DMS153 treated with DMSO at 0.1 percent for 48 hours (cell line): ENCODE measurements at regions not wholly inside any gene's neighbourhood (a gene's known extent, or its start where the extent isn't known, plus 50 kb on each side); places are given as distances from the start of the nearest gene placed in this dataset.

Experiments used
- DNase-seq: peaks from one replicate; lab custom pipeline; 2025; ENCODE audit not compliant: unreplicated experiment; lab: John Stamatoyannopoulos, UW

DNA sequence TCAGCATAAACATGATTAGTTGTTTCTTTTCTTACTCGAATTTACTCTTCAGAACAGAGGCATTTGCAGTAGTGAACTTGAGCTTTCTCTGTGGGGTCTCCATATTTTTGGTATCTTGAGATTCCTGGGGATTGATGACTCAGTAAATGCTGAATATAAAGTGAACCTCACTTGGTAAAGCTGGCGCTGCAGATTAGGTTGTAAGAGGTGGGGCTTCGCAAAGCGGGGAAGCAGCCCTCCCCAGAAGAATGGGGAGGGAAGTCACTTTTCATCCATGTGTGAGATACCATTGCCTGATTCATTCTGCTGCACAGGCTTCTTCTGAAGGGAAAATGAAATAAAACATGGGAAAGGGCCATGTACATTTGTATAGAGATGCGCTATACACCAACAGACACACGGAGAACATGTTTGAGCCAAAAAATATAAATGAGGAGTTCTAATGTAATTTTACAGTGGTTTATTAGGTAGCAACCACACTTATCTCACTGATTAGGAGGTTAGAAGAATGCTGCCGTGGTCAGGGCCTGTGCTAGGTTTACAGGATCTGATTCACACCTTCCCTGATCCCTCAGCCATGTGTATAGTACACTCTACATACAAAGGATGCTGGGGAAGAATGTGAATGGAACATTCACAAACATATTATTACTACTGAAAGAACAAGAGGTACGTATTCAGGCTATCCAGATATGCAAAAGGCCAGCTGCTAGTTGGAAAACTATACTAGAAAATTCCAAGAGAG, 63.5 kb downstream of the DNTTIP2 start:
- no peak for DNase-seq

DNA sequence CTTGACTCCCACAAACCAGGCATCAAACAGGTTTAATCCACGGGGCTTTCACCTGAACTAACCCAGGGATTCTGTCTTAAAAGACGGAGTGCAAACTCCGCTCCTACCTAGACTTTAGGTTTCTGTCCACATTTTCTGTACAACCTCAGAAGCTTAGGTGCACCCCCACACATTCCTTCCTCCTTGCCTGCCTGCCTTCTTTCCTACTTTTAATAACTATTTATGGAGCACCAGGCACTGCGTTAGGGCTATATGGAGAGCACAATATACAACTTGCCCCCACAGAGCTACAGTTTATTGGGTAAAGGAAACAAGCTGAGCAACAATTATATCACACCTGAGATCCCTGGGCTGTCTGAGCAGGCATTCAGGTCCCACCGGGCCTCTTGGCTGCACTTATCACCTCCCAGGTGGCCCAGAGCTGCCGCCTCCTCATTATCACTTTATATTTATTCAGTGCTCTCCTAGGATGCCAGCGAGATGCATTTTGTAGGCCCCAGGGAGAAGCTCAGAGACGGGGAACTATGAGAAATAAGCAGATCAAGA, 64.1 kb downstream of the DNTTIP2 start:
- DNase-seq = no peak

DNA sequence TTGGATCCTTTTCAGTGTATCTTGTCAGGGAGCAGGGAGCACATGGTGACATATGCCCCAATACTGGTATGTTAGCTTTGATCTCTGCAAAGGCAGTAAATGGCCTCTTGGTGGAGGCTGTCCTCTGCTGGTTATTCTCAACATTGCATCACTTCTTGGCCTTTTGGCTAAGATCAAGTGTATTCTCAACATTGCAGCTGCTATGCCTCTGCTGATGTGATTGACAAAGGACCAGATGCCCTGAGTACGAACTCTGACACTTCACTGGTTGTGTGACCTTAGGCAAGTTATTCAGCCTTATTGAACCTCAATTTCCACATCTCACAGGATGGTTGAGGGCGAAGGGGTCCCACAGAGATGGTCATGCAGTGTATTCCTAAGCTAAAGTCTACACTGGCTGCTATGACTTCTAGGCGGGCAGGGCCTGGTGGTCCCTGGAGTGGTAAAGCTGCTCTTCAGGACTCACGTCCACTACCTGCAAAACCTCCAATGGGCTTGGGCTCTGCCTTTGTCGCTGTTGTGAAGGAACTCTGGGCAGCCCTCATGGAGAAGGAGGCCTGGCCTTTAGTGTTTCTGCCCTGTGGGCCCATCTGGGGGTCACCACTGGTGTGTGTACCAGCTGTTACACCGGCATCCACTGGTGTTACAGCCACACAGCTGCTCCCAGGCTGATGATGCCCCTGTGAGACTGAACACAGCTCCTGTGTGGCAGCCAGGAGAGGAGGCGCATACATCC, 64.8 kb downstream of the DNTTIP2 start:
- peak; percentile 81 for DNase-seq

DNA sequence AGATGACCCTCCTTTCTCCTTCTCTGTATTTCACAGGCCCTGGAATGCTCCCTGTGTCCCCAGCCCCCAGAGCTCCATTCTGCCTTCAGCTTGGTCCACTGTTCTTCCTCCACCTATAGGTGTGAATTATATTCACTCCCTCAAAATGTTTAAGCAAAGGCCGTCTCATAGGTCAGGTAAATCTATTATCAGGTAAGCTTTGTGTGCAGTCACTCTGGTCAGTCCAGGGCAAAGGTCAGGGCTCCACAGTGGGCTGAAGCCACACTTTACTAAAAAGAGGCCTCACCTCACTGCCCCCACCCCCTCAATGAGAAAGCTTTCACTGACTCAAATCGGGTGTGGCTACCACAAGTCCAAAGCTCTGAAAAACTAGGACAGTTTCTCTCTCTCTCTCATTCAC, 65.9 kb downstream of the DNTTIP2 start:
- no peak for DNase-seq

DNA sequence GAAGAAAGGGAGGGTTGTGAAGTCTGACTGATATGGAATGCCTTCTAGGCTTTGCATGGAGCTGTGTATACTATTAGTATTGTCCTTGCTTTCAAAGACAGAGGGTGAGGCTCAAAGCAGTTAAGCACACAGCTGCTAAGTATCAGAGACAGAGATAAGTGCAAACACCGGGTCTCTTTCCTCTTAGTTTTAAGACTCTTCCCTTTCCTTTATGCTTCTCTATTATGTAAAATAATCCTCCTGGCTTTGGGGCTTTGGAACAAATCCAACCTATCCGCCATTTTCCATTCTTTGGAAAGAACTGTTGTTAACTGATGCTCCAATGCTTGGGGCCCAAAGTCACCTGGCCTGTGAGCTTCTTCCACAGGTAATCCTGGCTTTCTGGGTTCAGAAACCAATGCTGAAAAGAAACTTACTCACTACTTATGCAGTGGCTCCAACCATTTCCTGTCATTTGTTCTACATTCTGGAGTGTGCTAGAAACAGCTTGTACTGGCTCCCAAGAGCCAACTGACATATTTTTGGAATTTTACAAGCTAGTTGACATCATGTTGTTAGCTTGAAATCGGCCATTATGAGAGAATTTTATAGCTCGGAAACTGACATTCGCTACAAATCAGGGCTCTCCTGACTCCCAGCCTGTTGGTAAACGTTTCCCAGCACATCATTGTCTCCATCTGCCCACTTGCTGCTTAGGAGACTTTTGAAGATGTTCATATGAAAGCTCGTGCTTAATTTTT, 67.5 kb downstream of the DNTTIP2 start:
- DNase-seq = no peak

DNA sequence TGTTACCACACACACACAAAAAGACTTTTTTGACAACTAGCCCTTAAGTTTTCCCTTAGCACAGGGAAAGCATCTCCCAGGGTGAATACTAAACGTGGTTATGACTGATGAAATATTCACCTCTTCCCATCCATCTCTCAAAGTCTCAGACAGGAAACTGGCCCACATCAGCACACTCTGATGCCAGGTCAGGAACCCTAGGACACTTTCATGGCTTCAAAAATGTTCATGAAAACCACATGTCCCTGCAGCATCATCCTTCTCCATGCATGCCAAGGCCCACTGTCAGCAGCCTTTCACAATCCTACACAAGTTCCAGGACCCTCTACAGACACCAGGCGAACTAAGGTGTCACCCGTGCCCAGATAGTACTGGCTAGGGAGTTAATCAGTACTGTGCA, 68.7 kb downstream of the DNTTIP2 start:
- DNase-seq = no peak

DNA sequence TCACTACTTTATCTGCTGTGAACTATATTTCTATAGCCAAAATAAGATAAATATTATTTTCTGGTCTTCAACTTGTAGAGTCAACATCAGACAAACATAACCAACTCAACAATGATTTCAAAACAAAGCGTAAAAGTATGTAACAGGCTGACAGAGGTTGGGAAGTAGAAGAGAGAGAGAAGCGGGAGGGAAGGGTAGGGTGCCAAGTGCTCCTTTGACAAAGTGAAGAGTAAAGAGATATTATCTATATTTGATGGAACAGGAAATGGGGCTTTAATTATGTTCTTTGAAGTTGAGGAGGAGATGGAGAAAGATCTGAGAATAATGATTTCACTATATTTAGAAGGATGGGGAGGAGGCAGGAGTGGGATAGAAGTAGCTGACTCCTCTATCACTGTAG, 70.1 kb downstream of the DNTTIP2 start:
- no peak for DNase-seq

DNA sequence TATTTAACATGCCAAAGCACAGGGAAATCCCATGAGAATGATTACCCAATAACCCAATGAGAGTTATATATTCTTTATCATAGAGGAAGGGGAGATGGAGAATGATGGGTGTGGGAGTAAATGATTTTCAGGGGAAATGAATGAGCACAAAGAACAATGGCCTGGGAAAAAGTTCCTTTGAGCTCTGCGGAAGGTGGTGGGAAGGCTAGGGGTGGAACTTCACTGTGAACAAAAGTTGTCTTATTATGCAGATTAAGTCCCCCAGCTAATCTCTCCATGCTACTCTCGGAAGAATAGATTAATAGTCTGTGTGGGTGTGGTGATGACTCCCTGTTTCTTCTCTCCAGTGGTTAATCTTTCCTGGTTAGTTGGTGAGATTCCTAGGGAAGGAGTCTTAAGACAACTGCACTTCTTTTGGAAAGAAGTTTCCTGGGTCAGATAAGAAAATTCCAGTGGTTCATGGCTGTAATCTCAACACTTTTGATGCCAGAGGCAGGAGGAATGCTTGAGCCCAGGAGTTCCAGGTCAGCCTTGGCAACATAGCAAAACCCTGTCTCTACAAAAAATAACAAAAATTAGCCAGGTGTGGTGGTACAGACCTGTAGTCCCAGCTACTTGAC, 71.6 kb downstream of the DNTTIP2 start:
- DNase-seq = no peak

DNA sequence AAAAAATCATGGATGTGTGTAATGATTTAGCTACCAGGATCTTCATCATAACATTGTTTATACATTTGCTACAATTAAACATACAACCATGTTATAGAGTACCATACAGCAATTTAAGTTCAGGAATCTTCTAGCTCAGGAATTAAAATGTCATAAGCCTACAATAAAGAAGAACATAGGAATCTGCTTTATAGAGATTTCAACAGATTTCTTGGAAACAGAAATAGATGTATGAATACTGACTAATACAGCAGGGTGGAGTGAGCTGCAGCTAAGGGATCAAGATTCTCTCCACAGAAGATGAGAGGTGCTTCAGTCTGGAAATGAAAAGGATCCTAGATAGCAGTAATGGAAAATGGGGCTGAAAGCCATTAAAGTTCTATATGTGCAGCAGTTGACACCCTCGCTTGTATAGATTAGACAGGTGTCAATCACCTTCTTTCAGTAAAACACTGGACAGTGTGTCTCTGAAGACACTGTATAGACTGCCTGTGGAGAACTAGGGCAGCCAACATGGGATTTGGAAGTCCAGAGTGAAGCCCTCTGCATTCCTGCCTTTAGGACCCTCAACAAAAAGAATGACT, 73.9 kb downstream of the DNTTIP2 start:
- no peak for DNase-seq

DNA sequence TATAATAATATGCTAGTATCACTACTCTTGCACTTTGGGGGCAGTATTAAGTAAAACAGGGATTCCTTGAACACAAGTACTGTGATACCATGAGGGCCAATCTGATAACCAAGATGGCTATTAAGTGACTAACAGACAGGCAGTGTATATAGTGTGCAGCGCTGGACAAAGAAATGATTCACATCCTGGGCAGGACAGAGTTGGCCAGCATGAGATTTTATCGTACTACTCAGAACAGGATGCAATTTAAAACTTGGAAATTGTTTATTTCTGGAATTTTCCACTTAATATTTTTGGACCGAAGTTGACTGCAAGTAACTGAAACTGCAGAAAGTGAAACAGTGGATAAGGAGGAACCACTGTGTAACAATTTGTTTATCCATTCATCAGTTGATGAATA, 74.6 kb downstream of the DNTTIP2 start:
- DNase-seq = no peak

DNA sequence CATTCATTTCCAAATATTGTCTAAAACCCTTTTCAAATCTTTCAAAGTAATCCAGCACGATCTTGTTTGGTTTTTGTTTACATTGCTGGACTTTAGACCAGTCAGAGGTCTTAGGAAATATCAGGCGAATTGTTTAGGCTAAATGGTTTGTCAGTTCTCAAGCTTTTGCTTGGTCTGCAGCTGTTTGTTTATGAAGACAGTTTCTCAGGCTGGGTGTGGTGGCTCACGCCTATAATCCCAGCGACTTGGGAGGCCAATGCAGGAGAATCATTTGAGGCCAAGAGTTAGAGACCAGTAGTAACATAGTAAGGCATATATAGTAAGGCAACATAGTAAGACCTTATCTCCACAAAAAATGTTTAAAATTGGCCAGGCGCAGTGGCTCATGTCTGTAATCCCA, 77.5 kb downstream of the DNTTIP2 start:
- DNase-seq = no peak

DNA sequence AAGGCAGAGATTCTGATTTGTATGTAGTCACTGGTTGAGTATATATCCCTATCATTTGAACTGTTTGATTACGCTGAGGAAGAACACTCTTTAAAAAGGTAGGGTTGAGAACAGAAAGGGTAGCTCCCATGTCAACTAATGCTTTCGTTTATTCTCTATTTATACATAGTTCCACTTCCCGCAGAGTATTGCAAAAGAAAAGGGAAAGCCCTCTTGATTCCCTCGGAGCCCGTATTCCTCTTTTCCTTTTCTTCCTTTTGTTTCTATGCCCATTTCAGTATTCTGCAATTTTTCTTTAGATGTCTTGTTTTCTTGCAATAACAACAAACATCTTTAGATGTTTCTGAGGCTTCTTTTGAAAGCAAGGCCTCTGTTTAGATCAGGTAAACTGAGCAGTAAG, 78.2 kb downstream of the DNTTIP2 start:
- DNase-seq = no peak

DNA sequence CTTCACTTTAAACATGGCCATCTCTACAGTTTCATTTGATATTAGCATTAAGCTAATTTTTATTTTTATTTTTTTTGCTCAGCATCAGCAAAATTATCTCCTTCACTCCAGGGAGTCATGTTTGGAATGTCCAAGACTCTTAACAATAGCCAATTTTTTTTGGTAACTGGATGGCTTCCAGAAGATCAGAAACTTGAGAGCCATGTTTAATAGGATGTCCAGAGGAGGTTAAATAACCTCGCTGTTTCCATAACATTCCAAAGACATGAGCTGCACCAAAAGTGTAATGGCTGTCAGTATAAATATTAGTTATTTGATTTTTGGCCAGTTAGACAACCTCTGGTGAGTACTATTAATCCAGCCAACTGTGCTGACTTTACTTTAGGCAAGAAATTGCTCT, 80.7 kb downstream of the DNTTIP2 start:
- no peak for DNase-seq

DNA sequence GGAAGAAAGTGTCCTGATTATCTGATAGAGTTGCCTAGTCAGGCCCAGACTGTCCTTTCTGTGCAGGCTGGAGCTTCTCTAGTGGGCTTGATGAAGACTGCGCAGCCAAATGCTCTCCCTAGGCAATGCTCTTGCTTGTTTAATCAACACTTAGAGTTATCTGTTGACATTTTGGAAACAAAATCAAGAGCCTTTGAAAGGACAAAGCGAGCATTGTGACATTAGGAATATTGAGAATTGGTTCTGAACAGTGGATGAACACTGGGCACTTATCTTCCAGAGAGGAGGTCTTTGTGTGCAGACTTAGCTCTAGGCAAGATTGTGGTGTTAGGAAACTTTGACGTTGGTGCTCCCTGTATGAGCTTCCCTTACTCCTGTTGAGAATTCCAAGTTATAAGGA, 94.5 kb downstream of the DNTTIP2 start:
- DNase-seq = no peak

DNA sequence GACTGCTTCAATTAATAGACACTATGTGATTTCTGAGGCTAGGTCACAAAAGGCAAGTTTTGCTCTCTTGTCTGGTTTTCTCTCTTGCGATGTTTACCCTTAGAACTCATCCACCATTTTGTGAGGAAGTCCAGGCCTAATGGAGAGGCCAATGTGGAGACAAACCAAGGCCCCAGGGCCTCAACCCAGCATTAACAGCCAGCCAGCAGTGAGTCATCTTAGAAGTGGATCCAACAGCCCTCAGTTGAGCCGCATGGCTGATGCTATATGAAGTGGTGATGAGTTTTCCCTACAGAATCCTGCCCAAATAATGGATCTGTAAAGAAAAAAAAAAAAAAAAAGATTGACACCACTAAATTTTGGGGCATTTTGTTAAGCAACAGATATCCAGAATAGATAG, 95.1 kb downstream of the DNTTIP2 start:
- DNase-seq = no peak

DNA sequence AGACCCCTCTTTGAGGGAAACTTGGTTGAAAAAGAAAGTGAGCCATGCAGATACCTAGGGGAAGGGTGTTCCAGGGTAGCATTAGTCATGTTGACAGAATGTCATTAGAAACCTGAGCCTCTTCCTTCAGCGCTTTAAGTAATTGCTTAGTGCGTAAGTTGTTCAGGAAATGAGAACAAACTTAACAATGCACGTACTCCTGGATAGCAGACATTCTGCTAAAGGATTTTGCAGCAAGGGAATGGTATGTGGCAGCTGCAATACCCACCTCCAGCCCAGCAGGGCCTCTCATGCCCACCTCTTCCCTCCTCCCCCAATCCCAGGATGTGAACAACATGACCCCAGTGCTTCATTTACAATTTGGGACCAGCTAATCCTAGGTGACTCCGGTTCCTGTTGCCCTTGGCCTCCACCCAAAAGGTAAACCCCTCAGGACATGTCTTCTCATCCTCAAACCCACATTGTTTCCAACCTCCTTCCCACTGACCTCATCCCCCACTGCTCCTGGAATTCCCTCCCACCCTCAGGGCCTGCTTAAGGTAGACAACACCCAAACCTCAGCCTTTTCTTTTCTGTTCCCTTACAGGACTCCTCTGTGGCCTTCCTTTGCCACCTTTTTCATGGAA, 98.0 kb upstream of the BCAR3 start:
- no peak for DNase-seq

DNA sequence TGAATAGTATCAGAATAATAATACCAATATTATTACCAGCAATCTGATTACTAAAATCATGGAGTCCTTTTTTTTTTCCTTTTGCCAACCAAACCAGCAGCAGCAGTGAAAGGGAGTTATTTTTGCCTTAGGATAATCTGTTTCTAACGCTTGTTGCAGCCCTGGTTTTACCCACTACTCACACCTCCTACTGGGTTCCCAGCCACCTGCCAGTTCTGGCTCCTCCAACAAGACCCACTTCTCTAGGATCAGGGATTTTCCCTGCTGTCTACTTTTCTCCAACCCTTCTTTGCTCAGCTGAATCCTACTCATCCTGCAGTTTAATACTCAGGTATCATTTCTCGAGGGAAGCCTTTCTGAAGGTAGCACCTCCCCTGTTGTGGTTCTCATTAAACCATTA, 96.8 kb upstream of the BCAR3 start:
- DNase-seq = no peak

DNA sequence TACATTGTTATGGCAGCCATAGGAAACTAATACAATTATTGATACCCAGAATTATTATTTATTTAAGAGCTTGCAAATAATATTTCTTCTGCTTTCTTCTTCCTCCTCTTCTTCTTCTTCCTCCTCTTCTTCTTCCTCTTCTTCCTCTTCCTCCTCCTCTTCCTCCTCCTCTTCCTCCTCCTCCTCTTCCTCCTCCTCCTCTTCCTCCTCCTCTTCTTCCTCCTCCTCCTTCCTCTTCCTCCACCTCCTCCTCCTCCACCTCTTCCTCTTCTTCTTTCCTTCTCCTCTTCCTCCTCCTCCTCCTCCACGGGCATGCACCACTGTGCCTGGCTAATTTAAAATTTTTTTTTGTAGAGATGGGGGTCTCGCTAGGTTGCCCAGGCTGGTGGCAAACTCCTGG, 95.6 kb upstream of the BCAR3 start:
- no peak for DNase-seq

DNA sequence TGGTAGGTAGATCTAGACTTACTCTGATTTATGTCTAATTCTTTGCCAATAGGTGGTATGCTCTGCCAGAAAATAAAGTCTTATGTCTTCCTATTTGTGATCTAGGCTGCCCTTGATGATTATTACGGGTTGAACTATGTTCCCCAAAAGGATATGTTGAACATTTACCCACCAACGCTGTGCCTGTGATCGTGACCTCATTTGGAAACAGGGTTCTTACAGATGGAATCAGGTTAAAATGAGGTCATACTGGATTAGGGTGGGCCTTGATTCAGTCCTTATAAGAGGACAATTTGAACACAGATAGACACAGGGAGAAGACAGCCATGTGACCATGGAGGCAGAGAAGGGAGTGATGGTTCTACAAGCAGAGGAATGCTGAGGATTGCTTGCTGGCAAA, 95.1 kb upstream of the BCAR3 start:
- DNase-seq = no peak

DNA sequence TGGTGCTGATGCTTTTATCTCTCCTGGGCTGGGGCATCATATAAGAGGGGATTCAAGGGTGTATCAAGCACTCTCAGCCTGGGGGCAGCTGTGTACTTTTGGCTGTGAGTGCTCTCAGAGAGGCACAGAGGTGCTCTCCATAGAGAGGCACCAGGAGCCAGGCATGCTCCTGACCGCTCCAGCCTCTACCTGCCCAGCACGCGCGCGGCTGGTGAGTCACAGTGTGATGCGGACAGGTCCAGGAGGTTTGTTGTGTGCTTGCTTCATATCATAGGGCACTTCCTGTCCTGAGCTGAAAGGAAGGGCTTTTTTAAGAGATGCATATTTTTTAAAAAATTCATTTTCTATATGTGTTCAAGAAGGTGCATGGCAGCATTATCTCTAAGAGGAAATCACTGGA, 93.6 kb upstream of the BCAR3 start:
- no peak for DNase-seq

DNA sequence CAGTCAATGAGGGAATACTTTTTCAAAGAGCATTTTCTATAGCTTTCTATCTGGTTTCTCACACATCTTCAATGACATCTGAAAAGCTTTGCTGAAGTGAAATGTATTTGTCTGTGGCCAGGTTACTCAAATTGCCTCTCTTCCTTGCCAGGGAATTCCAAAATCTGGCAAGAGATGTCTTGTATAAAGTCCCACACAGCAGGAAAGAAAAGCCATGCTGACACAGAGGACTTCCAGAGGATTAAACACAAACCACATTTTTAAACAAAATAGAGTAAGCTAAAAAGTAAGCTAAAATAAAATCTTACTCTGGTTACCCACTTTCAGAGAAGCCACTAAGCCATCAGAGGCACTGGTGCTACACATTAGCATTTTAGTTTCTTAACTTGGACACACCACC, 93.1 kb upstream of the BCAR3 start:
- no peak for DNase-seq
